HepG2 (cell line): ENCODE measurements at regions not wholly inside any gene's neighbourhood (a gene's known extent, or its start where the extent isn't known, plus 50 kb on each side); places are given as distances from the start of the nearest gene placed in this dataset.

Source experiments
- ATAC-seq: fragments of 200-7000 bp; cut with Tn5 transposase; 3 replicates; pipeline ENCODE4 v1.9.1; 2020; ENCODE audit warnings: mild to moderate bottlenecking, moderate library complexity
- BruUV-seq: library from RNA; stranded (reverse); fragments of 400-500 nt; replicated peaks from 2 replicates; lab custom pipeline; 2021; lab: Mats Ljungman, UMichigan
- CTCF ChIA-PET: fragments of 300-600 bp; formaldehyde crosslinking; extraction: SDS; loops from one replicate; lab custom pipeline; 2021; ENCODE audit warnings: low total read pairs, inconsistent platforms, low intra/inter-chr PET ratio; lab: Yijun Ruan, JAX
- POLR2A ChIA-PET: fragments of 350-600 bp; sonication (Branson Sonifier 250); formaldehyde crosslinking; loops from one replicate; lab custom pipeline; 2020; ENCODE audit warnings: antibody characterized with exemption, inconsistent platforms; lab: Yijun Ruan, JAX
- DNase-seq: peaks from one replicate; pipeline ENCODE4 v3.0.0-alpha.2; 2015; ENCODE audit warnings: low spot score
- FAIRE-seq: peaks from 3 replicates; lab custom pipeline; 2011; peaks lifted over from hg19 to GRCh38; lab: Jason Lieb, UNC
- H2AFZ ChIP-seq: one replicate; pipeline ENCODE4 v1.6.1; 2011; ENCODE audit warnings: low read length, inconsistent platforms
- H3K27ac ChIP-seq: fragments of 300-600 bp; 3 replicates; pipeline ENCODE4 v1.8.0; 2011; ENCODE audit warnings: mixed run types, mild to moderate bottlenecking, mixed read lengths, low read length, inconsistent platforms; ENCODE audit not compliant: insufficient read depth; ENCODE audit errors: extremely low read length
- H3K27me3 ChIP-seq, 2 experiments: fragments of 200-600 bp in 1 of 2; 2 replicates in 1 of 2; 3 replicates in 1 of 2; pipeline versions ENCODE4 v1.6.0 to v1.8.0; 2011; ENCODE audit warnings: low read length in 2 of 2, mild to moderate bottlenecking in 2 of 2, moderate library complexity in 2 of 2, inconsistent platforms in 1 of 2; ENCODE audit not compliant: insufficient read depth in 2 of 2, control insufficient read depth in 1 of 2
- H3K36me3 ChIP-seq, 2 experiments: fragments of 200-600 bp in 1 of 2; replicated peaks in 1 of 2; 2 replicates in 1 of 2; 3 replicates in 1 of 2; pipeline versions ENCODE4 v1.5.1 to v1.8.0; 2011; ENCODE audit warnings: low read length in 2 of 2, inconsistent platforms in 1 of 2; ENCODE audit not compliant: insufficient read depth in 2 of 2, control insufficient read depth in 1 of 2
- H3K4me1 ChIP-seq: 2 replicates; pipeline ENCODE4 v1.5.1; 2012; ENCODE audit warnings: low read length, inconsistent platforms; ENCODE audit not compliant: insufficient read depth
- H3K4me2 ChIP-seq: 2 replicates; pipeline ENCODE4 v1.6.0; 2011; ENCODE audit warnings: low read depth, low read length, inconsistent platforms
- H3K4me3 ChIP-seq, 3 experiments: fragments of 200-600 bp in 1 of 3; sonication (generic), shearing (Covaris generic) in 1 of 3; replicated peaks in 1 of 3; 2 replicates each; pipeline ENCODE4 v1.5.1; 2011 to 2016; ENCODE audit warnings: low read length in 3 of 3, inconsistent platforms in 2 of 3, low read depth in 2 of 3, mild to moderate bottlenecking in 2 of 3, control low read depth in 1 of 3, mixed read lengths in 1 of 3; ENCODE audit not compliant: insufficient read depth in 1 of 3
- H3K79me2 ChIP-seq: one replicate; pipeline ENCODE4 v1.6.1; 2011; ENCODE audit warnings: low read length, inconsistent platforms; ENCODE audit not compliant: insufficient read depth
- H3K9ac ChIP-seq: 2 replicates; pipeline ENCODE4 v1.6.0; 2011; ENCODE audit warnings: mild to moderate bottlenecking, low read depth, low read length, inconsistent platforms; ENCODE audit not compliant: insufficient read depth
- H3K9me3 ChIP-seq: 2 replicates; pipeline ENCODE4 v1.5.1; 2012; ENCODE audit warnings: mild to moderate bottlenecking, low read length
- H4K20me1 ChIP-seq: 2 replicates; pipeline ENCODE4 v1.6.0; 2011; ENCODE audit warnings: inconsistent platforms, mild to moderate bottlenecking, low read length, moderate library complexity; ENCODE audit not compliant: insufficient read depth
- BORCS8-MEF2B ChIP-seq: sonication (generic); formaldehyde crosslinking; IDR thresholded peaks from 2 replicates; pipeline ENCODE4 v1.8.0; 2022; ENCODE audit warnings: mild to moderate bottlenecking, missing genetic modification reagents
- HOXA3 ChIP-seq: sonication (generic); formaldehyde crosslinking; IDR thresholded peaks from 2 replicates; pipeline ENCODE4 v1.5.0; 2020; ENCODE audit warnings: missing genetic modification reagents
- ISL2 ChIP-seq: sonication (generic); formaldehyde crosslinking; IDR thresholded peaks from 2 replicates; pipeline ENCODE4 v1.5.0; 2020; ENCODE audit warnings: missing genetic modification reagents
- KDM4B ChIP-seq: sonication (generic); formaldehyde crosslinking; IDR thresholded peaks from 2 replicates; pipeline ENCODE4 v1.4.0; 2020; ENCODE audit warnings: missing genetic modification reagents
- TBL1XR1 ChIP-seq: fragments of 150-350 bp; IDR thresholded peaks from 2 replicates; pipeline ENCODE4 v1.6.1; 2014; ENCODE audit warnings: borderline replicate concordance, low read length; ENCODE audit not compliant: partially characterized antibody
- ZZZ3 ChIP-seq: sonication (generic); formaldehyde crosslinking; IDR thresholded peaks from 2 replicates; pipeline ENCODE4 v1.4.0; 2020; ENCODE audit warnings: missing genetic modification reagents, mild to moderate bottlenecking, borderline replicate concordance
- WGBS: methylation state at CpG from one replicate; pipeline ENCODE4 v1.1.6; 2017; ENCODE audit warnings: low lambda C conversion rate; 5-methylcytosine and 5-hydroxymethylcytosine counted together
- in situ Hi-C: cut with HindIII; loops from 2 replicates; pipeline ENCODE4 v1.10.0; 2017; ENCODE audit warnings: low pct_unique_long_range_greater_than_20kb; ENCODE audit not compliant: extremely low pct_ligation_motif_present
- intact Hi-C: fragments of 100-400 bp; cut with micrococcal nuclease; formaldehyde crosslinking; loops from one replicate; pipeline ENCODE4 v1.10.0; 2022; ENCODE audit not compliant: unreplicated experiment
- TF ChIP-seq, protein P1 (sequence below): sonication (generic); formaldehyde crosslinking; IDR thresholded peaks from 2 replicates; pipeline ENCODE4 v1.5.1; 2020; ENCODE audit warnings: missing genetic modification reagents, mild to moderate bottlenecking, borderline replicate concordance
- TF ChIP-seq, protein P2 (sequence below): IDR thresholded peaks from 2 replicates; pipeline ENCODE4 v1.6.1; 2016

DNA sequence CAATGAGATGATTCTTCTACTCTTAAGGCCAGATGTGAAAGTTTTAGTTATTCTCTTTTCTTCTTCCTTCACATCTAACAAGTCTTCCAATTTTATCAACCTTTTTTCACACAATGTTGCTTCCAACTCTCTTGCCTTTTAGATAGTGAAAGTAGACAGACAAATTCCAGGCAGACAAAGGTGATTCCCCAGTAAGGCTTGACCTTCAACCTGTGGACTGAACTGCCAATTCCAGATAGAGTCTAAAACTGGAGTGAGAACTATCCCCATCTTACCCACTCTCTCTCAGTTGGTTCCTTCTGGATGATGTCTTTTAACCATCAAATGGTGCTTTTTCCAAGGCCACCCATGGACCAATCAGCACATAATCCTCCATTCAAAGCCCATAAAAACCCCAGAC lies 159.0 kb downstream of the NSUN3 start (continued):
- no peak for TF ChIP-seq HOXA3 (CRISPR knock-in tag)
- TF ChIP-seq, protein P1, sequence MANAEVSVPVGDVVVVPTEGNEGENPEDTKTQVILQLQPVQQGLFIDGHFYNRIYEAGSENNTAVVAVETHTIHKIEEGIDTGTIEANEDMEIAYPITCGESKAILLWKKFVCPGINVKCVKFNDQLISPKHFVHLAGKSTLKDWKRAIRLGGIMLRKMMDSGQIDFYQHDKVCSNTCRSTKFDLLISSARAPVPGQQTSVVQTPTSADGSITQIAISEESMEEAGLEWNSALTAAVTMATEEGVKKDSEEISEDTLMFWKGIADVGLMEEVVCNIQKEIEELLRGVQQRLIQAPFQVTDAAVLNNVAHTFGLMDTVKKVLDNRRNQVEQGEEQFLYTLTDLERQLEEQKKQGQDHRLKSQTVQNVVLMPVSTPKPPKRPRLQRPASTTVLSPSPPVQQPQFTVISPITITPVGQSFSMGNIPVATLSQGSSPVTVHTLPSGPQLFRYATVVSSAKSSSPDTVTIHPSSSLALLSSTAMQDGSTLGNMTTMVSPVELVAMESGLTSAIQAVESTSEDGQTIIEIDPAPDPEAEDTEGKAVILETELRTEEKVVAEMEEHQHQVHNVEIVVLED, result no peak
- no peak for TF ChIP-seq BORCS8-MEF2B (CRISPR knock-in tag)
- TF ChIP-seq, protein P2, sequence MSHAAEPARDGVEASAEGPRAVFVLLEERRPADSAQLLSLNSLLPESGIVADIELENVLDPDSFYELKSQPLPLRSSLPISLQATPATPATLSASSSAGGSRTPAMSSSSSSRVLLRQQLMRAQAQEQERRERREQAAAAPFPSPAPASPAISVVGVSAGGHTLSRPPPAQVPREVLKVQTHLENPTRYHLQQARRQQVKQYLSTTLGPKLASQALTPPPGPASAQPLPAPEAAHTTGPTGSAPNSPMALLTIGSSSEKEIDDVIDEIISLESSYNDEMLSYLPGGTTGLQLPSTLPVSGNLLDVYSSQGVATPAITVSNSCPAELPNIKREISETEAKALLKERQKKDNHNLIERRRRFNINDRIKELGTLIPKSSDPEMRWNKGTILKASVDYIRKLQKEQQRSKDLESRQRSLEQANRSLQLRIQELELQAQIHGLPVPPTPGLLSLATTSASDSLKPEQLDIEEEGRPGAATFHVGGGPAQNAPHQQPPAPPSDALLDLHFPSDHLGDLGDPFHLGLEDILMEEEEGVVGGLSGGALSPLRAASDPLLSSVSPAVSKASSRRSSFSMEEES (CRISPR knock-in tag), result no peak
- no peak for TF ChIP-seq ZZZ3 (CRISPR knock-in tag)

DNA sequence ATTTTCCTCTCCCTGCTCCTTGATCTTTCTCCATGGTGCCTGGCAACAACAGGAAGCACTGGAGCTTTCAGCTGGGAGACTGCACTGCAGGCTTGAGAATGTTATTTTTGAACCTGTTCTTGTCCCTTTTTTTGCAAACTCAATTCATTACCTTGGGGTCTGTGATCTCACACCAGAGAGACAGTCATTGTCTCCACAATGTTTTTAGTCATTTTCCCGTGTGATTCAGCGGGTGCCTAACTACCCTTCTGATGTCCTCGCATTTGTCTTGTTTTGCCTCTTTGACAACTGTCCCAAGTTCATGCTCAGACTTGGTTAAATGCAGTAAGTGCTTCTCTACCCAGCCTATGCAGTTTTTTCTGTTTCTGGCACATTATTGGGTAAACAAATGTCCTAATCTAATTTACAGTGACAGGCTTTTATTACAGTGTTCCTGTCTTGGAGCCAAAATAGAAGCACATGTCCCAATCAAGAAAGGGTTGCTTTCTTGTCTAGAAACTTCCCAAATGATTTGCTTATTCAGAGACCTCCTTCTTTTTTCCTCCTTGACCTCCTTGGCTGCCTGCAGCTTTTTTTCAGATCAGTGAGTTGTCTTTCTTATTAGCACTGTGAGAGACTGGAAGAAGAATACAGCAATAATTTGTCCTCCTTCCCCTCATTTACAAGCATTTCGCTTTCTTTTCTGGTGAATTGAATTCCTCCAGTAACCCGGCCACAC lies 162.4 kb downstream of the NSUN3 start:
- Histone ChIP-seq H2AFZ (no peak overlapping the region), H3K27ac (no peak overlapping the region), H3K27me3 (no peaks in the 10 kb centered on the region), H3K4me2 (no peak overlapping the region), H3K79me2 (no peaks in the 10 kb centered on the region), H3K4me3 (no peak overlapping the region), H3K9ac (no peak overlapping the region), H3K9me3 (no peaks in the 10 kb centered on the region), H3K36me3 (no peaks in the 10 kb centered on the region), H4K20me1 (no peaks in the 10 kb centered on the region), H3K4me1 (no peaks in the 10 kb centered on the region)
- intact Hi-C loops, result no loop called here
- no peak for DNase-seq
- FAIRE-seq, result no peak
- in situ Hi-C loops, result no loop called here
- WGBS, result 9% methylated on average over 5 of the region's 5 CpGs
- no peak for ATAC-seq
- BruUV-seq, result no TSS peak
- TF ChIP-seq TBL1XR1, result no peak
- TF ChIP-seq KDM4B (CRISPR knock-in tag), result no peak
- no peak for TF ChIP-seq ISL2 (CRISPR knock-in tag)
- ChIA-PET CTCF (no interaction called here), POLR2A (no interaction called here)
